Upper lobe of left lung (tissue), 4 donors: ENCODE measurements at regions not wholly inside any gene's neighbourhood (a gene's known extent, or its start where the extent isn't known, plus 50 kb on each side); places are given as distances from the start of the nearest gene placed in this dataset.

Experiments
- CTCF ChIP-seq, 6 experiments: fragments of 450-650 bp in 4 of 6; fragments of 200-600 bp in 2 of 6; sonication (generic) in 2 of 6; IDR thresholded peaks; one replicate each; pipeline ENCODE4 v1.5.1; 2016 to 2019; ENCODE audit warnings: antibody characterized with exemption in 6 of 6
- EP300 ChIP-seq, 4 donors: sonication (generic); formaldehyde crosslinking; IDR thresholded peaks; one replicate each; pipeline ENCODE4 v1.5.1; 2017; ENCODE audit warnings: antibody characterized with exemption in 4 of 4, control low read depth in 2 of 4
- POLR2A ChIP-seq, 4 donors: fragments of 450-650 bp; IDR thresholded peaks; one replicate each; pipeline ENCODE4 v1.5.1; 2016 to 2017; ENCODE audit warnings: antibody characterized with exemption in 4 of 4, mild to moderate bottlenecking in 2 of 4
- POLR2AphosphoS5 ChIP-seq, 2 donors: sonication (generic); formaldehyde crosslinking; IDR thresholded peaks; one replicate each; pipeline ENCODE4 v1.5.1; 2017; ENCODE audit warnings: antibody characterized with exemption in 2 of 2

GRCh38 chr5:112563169-112563826 is 144.2 kb upstream of the EPB41L4A start:
- TF ChIP-seq CTCF (IDR thresholded peaks at IDR 0.05) (no peak), POLR2AphosphoS5 (IDR thresholded peaks at IDR 0.05) (no peak), EP300 (IDR thresholded peaks at IDR 0.05) (no peak), POLR2A (IDR thresholded peaks at IDR 0.05) (no peak)
